ENCODE measurements at regions not wholly inside any gene's neighbourhood (a gene's known extent, or its start where the extent isn't known, plus 50 kb on each side); places are given as distances from the start of the nearest gene placed in this dataset.
"Not testable (repeated sequence)": the region's sequence is repeated elsewhere in the genome, so short reads cannot be mapped to it uniquely, and the experiment has no call there.

DNA sequence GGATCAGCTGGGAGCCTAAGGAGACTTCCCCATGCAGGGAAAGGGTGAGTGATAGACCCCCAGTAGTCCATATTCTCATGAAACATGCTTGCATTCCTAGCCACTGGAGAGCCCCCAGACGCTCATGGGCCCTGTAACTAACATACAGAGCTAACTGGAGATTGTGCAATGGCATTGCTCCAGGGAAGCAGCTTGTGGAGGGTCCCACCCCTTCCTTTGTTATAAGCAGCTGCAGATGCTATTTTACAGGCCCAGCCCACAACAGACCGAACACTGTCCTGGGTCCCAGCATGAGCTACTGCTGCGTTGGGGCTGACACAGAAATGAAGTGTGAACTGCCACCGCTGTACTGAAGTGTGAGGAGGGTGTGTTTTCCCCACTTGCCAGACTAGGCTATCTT lies 1465.7 kb upstream of the DIAPH2 start:
- DNase-seq (ENCODE audit: low read depth, low spot score): no peak
- no peak overlapping the region for H3K27ac ChIP-seq

DNA sequence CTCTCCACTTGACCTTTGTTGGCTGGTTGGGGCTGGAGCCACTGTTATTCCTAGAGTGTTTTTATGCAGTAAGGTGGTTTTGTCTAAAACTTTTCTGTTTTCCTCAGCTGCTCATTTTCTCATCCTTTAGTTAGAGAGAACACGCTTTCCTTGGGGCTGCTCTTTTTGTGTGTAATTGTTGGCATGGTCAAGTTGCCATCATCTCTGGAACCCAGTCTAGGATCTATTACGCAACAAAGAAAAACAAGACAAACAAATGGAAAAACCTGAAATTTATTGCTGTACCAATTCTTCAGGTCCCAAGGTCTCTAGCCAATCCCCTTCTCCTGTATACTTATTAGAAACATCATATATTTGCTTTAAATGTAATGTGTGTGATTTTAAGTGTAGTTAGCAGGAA lies 1436.3 kb upstream of the DIAPH2 start:
- DNase-seq (ENCODE audit: low read depth, low spot score): no peak
- no peak overlapping the region for H3K27ac ChIP-seq

DNA sequence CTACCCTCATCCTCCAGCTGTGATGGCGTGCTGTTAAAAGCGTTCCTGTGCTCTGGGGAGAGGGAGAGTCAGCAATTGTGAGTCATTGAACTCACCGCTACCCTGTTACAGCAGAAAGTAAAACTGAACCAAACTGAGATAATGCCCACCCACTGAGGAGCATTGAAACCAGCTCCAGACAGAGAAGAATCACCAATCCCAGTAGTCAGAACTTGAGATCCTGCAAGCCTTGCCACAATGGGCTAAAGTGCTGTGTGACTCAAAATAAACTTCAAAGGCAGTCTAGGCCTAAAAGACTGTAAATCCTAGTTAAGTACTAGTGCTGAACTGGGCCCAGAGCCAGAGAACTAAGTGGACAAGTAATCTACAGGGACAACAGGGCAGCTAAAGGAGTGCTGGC lies 1394.2 kb upstream of the DIAPH2 start:
- H3K27ac ChIP-seq: peak overlapping the region; percentile 68
- no peak for DNase-seq (ENCODE audit: low read depth, low spot score)

DNA sequence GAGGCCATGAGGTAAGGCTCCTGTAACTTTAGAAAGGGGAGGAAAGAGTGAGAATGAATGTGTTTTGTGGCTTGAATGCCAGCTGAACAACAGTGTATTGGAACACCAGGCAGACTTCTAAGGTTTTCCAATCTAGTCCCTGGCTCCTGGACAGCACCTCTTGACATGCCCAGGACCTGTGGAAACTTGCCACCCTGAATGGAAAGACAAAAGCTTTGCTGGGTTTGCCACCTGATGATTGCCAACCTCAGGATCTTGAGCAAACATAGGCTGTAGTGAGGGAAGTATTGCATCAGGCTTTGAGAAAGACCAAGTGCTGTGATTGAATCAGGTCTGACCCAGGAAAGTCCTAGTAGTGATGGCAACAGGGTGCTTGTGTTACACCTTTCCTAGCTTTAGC lies 1393.1 kb upstream of the DIAPH2 start:
- peak; percentile 57 for DNase-seq (ENCODE audit: low read depth, low spot score)
- peak overlapping the region; percentile 68 for H3K27ac ChIP-seq

DNA sequence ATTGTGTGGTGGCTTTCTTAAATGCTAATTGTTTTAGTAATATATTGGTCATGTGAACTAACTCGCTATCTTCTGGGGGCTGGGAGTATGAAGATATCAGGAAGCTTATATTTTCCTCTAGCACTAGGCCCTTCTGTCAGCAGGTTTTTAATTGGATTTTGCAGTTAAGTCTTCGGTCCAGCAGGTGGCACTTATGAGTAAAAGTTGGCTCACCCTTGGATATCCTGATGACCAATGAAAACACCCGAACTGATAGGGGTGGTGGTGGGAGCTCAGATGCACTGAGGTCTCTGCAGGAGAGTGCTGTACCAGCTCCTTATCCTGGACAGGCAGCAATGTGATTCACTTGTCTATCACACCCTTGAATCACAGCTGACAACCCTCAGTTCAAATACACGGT lies 1365.8 kb upstream of the DIAPH2 start:
- no peak for DNase-seq (ENCODE audit: low read depth, low spot score)
- no peak overlapping the region for H3K27ac ChIP-seq

DNA sequence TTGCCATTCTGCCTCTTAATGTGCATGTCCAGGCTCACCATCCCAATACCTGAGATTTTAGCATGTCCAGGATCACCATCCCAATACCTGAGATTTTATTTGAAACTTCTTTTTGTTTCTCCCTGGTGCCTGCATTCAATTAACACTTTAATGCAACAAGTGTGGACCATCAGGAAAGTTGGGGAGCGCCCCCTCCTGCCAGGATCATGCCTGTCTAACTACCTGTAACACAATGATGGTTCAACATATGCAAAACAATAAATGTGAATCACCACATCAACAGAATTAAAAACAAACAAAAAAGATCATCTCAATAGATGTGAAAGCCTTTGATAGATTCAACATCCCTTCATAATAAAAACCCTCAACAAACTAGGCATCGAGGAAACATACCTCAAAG lies 1359.5 kb upstream of the DIAPH2 start:
- no peak overlapping the region for H3K27ac ChIP-seq
- DNase-seq (ENCODE audit: low read depth, low spot score): no peak

DNA sequence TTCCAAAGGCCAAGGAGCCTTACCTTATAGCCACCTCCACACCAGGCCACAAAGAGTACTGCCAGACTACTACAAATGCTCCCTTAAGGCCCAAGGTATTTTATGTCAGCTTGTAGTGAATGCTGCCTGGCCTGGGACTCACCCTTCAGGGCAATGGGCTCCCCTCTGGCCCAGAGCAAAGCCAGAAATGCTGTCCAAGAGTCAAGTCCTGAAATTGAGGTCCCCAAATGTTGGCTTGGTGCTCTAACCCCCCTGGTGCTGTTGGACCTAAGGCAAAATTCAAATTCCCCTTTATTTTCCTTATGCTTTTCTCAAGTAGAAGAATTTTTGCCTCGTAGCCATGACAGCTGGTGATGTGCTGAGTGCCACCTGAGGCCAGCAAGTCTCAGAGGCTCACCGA lies 1354.3 kb upstream of the DIAPH2 start:
- no peak for DNase-seq (ENCODE audit: low read depth, low spot score)
- H3K27ac ChIP-seq: no peak overlapping the region

DNA sequence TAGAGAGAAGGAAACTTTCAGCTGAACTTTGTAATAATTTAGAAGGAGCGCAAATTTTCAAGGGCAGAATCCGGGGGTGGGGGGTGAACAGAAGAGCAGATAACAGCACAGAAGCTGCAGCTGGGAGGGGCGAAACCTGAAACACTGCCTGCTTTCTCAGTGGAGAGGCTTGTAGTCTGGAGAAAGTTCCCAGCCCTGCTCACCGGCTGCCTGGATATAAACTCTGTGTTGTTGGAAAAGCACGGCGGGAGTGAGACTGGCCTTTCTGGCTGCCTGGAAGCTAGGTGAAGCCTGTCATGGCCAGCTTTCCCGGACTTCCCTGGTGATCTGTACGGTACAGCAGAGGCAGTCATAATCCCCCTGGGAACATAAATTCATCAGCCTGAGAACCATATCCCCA lies 1352.1 kb upstream of the DIAPH2 start:
- DNase-seq (ENCODE audit: low read depth, low spot score): no peak
- H3K27ac ChIP-seq: no peak overlapping the region

DNA sequence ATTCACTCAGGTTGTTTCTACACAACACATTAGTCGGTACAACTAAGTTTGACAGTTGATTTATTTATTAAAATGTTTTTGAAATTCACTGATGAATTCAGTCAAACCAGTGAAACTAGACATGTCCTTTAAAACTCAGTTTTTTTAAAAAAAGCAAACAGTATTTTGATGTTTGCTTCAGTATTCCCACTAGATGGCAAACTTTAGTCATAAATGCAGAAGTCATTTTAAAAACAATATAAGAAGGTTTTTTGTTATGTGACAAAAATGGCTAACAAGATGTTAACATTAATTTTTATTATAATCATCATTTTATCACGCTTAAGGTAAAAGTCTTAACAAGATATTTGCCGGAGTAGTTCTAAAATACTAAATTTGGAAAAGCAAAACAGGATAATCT lies 1337.8 kb upstream of the DIAPH2 start:
- no peak for DNase-seq (ENCODE audit: low read depth, low spot score)

DNA sequence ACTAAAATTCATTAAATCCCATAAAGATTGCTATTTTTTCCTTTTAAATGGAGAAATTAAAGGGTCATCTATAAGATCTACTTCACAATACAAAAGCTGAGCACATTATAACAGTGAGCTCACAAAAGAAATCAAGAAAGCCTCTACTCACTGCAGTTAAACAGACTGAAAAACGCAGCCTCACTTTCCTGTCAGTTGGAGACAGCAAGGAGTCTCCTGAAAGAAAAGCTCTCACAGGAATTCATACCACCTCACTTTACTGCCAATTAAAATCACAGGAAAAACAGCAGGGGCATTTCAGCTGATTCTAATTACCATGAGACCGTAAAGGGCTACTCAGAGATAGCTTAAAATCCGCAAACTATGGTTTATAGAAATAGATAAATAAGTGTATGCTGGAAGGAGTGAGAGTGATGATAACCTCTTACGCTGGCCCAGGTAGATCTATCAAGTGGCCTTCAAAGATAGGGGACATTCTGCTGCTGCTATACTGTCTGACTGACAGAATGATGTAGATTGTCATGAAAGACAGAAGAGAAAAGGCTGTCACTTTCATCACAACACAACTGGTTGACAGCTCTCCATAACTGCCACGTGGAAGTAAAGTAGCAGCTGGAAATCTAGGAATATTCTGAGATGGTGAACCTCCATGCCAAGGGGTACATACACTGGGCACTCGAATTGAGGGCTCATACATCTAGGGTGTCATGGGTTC lies 1333.7 kb upstream of the DIAPH2 start:
- no peak for DNase-seq (ENCODE audit: low read depth, low spot score)
- H3K27ac ChIP-seq: no peak overlapping the region

More for the DNA sequence above, 1337.8 kb upstream of the DIAPH2 start:
- no peak overlapping the region for H3K27ac ChIP-seq

DNA sequence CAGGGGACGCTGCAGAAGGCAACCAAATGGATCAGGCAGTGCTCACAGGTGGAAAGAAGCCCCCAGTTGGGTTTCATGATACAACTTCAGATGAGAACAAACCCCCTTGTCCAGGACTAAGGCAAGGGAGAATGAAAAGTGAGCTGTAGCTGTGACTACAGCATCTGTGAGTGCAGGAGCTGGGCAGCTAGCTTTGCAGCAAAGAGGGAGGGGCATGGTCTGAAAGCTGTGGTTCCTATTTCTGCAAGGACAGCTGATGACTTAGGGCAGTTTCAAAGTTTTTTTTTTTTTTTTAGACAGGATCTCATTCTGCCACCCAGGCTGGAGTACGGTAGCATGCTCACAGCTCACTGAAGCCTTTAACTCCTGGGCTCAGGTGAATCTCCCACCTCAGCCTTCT lies 1317.4 kb upstream of the DIAPH2 start:
- DNase-seq (ENCODE audit: low read depth, low spot score): no peak
- H3K27ac ChIP-seq: no peak overlapping the region

DNA sequence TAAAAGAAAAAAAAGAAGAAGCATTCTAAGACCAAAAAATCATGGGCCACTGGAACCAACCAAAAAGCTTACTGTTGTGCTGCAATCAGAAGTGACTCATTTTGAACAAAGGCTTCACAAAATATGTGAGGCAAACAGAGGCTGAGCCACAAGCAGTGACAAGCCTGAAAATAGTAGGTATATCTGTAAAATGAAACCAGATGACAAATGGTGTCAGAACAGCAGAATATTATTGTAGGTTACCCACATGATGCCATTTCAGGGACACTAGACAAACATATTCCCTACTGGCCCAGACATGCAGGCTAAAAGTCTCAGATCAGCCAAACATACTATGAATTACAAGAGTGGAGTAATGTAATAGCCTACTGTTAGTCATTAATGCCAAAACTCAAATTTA lies 1301.8 kb upstream of the DIAPH2 start:
- H3K27ac ChIP-seq: peak overlapping the region; percentile 83
- DNase-seq (ENCODE audit: low read depth, low spot score): peak; percentile 57

DNA sequence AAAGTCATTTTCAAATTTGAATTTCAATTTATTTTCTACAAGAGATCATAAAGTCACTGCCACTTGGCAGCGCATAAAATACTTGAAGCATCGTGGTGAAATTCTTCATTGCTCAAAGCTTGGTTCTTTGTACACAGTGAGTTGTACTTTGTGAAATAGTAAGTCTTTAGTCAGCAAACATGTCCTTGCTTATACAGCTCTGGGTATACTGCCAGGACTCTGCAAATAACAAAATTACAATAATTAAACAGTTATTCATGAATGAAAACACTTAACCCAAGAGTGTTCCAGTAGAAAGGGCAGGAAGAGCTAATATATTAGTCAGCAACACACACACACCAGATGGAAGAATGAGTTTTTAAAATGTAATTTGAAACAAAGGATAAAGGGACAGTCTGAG lies 1300.9 kb upstream of the DIAPH2 start:
- DNase-seq (ENCODE audit: low read depth, low spot score): peak; percentile 39
- H3K27ac ChIP-seq: peak overlapping the region; percentile 83

DNA sequence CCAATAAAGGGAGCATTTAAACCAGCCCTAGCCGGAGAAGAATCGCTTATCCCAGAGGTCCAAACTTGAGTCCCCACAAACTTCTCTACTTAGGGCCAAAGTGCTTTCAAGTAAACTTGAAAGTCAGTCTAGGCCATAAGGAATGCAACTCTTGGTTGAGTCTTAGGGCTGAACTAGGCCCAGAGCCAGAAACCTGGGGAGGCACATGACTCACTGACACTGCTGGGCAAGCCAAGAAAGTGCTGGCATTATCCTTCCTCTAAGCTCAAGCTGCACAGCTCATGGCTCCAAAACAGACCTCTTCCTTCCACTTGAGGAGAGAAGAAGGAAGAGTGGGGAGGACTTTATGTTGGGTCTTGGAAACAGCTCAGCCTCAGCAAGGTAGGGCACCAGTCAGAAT lies 1257.3 kb upstream of the DIAPH2 start:
- no peak overlapping the region for H3K27ac ChIP-seq
- DNase-seq (ENCODE audit: low read depth, low spot score): peak; percentile 10

DNA sequence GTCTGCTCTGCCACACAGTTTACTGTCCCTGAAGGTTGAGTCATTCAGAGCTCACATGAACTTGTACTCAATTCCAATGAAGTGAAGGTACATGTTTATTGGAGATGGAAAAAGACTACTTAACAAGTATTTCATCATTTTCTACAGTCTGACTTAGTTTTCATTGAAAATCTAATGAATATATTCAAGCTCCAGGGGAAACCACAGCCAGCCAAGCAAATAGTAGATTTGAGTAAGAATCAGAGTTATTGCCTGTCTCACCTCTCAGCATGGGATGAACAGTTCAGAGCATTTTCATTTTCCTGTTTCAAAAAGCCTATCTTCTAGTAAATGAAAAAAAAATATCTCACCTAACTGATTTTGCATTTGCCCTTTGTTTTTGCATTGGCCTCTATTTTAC lies 1249.4 kb upstream of the DIAPH2 start:
- DNase-seq (ENCODE audit: low read depth, low spot score): no peak
- H3K27ac ChIP-seq: peak overlapping the region; percentile 4

DNA sequence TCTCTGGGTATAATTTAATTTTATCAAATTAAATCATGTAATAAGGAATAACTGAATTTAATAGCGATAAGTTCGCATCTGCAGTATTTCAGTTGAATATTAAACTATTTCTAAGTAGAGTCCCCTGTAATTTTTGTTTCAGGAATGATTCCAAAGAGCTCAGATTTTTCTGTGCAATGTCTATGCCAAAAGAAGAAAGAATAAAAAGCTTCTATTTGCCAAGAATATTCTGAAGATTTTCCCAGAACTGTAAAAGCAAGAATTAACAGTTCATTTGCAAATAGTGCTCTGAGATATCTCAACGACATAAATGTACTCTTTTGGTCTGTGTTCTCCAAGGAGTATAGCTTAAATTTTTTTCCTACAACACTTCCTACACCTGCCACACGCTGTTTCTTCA lies 1242.8 kb upstream of the DIAPH2 start:
- no peak overlapping the region for H3K27ac ChIP-seq
- DNase-seq (ENCODE audit: low read depth, low spot score): no peak

DNA sequence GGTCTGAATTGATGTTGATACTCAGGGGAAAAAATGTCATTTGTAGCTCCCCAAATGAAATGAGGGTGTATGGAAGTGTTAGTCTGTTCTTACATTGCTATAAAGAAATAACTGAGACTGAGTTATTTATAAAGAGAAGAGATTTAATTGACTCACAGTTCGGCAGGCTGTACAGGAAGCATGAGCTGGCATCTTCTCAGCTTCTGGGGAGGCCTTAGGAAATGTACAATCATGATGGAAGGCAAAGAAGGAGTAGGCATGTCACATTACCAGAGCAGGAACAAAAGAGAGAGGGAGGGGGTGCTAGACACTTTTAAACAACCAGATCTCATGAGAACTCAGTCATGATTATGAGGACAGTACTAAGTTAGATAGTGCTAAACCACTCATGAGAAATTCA lies 1199.9 kb upstream of the DIAPH2 start:
- DNase-seq (ENCODE audit: low read depth, low spot score): no peak
- H3K27ac ChIP-seq: no peak overlapping the region

DNA sequence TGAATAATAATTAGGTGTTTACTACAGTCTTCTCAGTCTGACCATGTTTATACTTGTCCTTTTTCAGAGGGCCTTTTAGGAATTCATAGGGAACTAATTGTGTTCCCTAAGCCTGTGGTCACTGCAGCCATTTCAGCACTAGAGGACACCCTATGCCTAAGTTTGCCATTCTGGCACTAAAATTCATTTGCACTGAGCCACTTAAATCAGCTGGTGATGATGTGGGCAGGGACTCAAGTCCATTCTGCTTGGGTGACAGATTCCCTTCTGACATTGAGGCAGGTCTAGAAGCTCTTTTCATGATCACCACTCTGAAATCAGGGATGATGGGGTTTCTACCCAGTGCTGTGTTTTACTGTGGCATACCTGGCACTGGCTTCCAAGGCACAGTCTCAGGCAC lies 1178.9 kb upstream of the DIAPH2 start:
- DNase-seq (ENCODE audit: low read depth, low spot score): no peak
- H3K27ac ChIP-seq: no peak overlapping the region

DNA sequence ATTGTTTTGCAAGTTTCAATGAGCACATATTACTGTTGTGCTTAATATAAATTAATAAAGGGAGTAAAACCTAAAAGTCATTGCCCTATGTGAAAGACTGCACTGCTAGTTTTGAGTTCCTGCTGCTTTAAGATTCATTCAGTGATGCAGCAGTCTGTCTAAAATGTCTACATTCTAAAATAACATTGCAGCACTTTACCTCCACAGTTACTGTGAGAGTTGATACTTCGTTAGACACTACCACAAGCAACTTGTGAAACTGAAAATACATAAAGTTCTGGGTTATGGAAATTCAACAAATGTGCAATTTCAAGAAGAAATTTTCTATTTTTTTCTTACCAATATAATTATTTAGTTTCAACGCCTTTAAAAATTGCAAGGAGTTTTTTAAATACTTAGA lies 1175.2 kb upstream of the DIAPH2 start:
- no peak overlapping the region for H3K27ac ChIP-seq

DNA sequence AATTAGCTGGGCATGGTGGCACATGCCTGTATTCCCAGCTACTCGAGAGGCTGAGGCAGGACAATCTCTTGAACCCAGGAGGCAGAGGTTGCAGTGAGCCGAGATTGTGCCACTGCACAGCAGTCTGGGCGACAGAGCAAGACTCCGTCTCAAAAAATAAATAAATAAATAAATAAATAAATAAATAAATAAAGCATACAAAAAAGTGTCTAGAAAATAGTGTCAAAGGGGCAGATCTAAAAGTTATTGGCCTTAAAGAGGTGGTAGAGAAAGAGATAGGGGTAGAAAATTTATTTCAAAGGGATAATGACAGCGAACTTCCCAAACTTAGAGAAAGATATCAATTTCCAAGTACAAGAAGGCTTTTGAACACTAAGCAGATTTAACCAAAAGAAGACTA lies 1160.6 kb upstream of the DIAPH2 start:
- not testable (repeated sequence) for DNase-seq (ENCODE audit: low read depth, low spot score); H3K27ac ChIP-seq

More for the DNA sequence above, 1175.2 kb upstream of the DIAPH2 start:
- no peak for DNase-seq (ENCODE audit: low read depth, low spot score)

DNA sequence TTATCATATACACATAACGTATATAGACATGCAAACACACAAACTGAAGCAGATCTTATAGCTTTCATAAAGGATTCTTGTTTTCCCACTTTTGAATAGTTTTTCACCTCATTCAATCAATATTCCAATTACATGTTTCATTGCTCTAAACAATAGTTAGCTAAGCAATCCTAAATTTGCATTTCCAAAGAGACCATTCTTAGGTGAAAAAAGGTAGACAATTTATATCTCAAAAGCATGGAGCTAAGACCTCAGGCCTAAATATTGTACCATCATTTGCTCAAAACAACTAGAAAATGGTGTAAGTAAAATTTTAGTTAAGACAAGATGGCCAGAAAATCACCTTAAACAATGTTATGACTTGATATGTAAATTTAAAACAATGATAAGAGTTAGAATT lies 1148.5 kb upstream of the DIAPH2 start:
- DNase-seq (ENCODE audit: low read depth, low spot score): no peak
- no peak overlapping the region for H3K27ac ChIP-seq

DNA sequence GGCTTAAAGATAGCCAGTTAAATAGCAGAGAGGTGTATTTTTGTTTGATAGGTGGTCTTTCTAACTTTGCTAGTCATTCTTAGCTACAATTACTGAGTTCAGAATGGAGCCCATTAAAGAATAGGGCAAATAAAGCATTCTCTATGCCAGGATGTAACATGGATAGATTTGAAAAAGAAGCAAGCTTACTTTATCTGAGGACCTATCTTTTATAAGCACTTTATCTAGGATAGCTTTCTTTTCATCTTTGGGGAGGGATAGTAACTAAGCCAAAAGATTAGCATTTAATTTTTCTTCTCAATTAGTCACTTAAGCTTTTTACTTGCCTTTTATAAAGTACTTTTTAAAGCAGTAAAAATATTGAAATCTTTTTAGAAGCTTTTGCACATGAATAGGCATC lies 1148.0 kb upstream of the DIAPH2 start:
- DNase-seq (ENCODE audit: low read depth, low spot score): no peak
- no peak overlapping the region for H3K27ac ChIP-seq

DNA sequence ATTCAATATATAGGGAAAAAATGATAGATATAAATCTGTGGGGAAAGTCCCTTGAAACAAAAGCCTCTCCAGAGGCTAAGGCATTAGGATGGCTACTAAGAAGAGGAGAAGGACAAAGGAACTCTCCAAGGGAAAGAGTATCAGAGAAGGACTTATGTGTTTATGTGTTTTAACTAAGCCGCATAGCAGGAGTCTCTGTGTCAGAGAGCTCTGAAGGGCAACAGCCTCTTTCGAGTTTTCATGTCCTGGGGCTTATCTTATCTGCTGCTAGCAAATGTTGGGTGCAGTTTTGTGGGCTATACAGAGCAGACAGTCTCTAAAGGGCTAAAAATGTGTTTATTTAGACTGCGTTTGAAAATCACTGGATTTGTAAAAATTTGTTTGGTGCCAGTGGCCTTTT lies 1145.6 kb upstream of the DIAPH2 start:
- DNase-seq (ENCODE audit: low read depth, low spot score): no peak
- H3K27ac ChIP-seq: no peak overlapping the region

All from epithelial cell of prostate (primary cell).